PC-9 (cell line): ENCODE measurements at regions not wholly inside any gene's neighbourhood (a gene's known extent, or its start where the extent isn't known, plus 50 kb on each side); places are given as distances from the start of the nearest gene placed in this dataset.

Experiments used
- BruUV-seq: library from RNA; stranded (reverse); fragments of 400-500 nt; replicated peaks from 2 replicates; lab custom pipeline; 2021; lab: Mats Ljungman, UMichigan
- CTCF ChIA-PET: fragments of 300-600 bp; sonication (Branson Sonifier 250); formaldehyde crosslinking; loops from one replicate; lab custom pipeline; 2022; ENCODE audit warnings: antibody characterized with exemption; lab: Charles Lee
- POLR2A ChIA-PET: fragments of 300-600 bp; sonication (Branson Sonifier 250); formaldehyde crosslinking; loops from one replicate; lab custom pipeline; 2022; ENCODE audit warnings: antibody characterized with exemption; ENCODE audit not compliant: unreplicated experiment; lab: Charles Lee
- DNase-seq, 2 experiments: peaks; one replicate each; pipeline versions ENCODE4 v3.0.0 to v3.0.0-alpha.2; 2015 to 2022; ENCODE audit warnings: mixed read lengths in 1 of 2
- H2AFZ ChIP-seq: fragments of 200-600 bp; sonication (generic); 2 replicates; pipeline ENCODE4 v1.8.1; 2017; ENCODE audit warnings: antibody characterized with exemption
- H3F3A ChIP-seq: fragments of 200-600 bp; sonication (generic); 2 replicates; pipeline ENCODE4 v1.8.1; 2017; ENCODE audit warnings: antibody characterized with exemption, mild to moderate bottlenecking, low read depth; ENCODE audit not compliant: insufficient read depth
- H3K27ac ChIP-seq: fragments of 200-600 bp; sonication (generic); 2 replicates; pipeline ENCODE4 v1.6.1; 2016; ENCODE audit warnings: mixed run types
- H3K27me3 ChIP-seq: fragments of 200-600 bp; sonication (generic); 2 replicates; pipeline ENCODE4 v1.6.1; 2016; ENCODE audit warnings: low read depth, mixed run types; ENCODE audit not compliant: insufficient read depth
- H3K36me3 ChIP-seq: fragments of 200-600 bp; sonication (generic); 2 replicates; pipeline ENCODE4 v1.6.1; 2016; ENCODE audit warnings: low read depth, mixed run types
- H3K4me1 ChIP-seq: fragments of 200-600 bp; sonication (generic); replicated peaks from 2 replicates; pipeline ENCODE4 v1.6.1; 2016; ENCODE audit warnings: mixed run types; ENCODE audit not compliant: insufficient read depth
- H3K4me2 ChIP-seq: fragments of 200-600 bp; sonication (generic); 2 replicates; pipeline ENCODE4 v1.6.1; 2017; ENCODE audit warnings: mixed run types
- H3K4me3 ChIP-seq: fragments of 200-600 bp; sonication (generic); 2 replicates; pipeline ENCODE4 v1.6.1; 2016; ENCODE audit warnings: mixed run types
- H3K79me2 ChIP-seq: fragments of 200-600 bp; sonication (generic); 2 replicates; pipeline ENCODE4 v1.6.1; 2017; ENCODE audit warnings: low read depth, mixed run types
- H3K9me2 ChIP-seq: fragments of 200-600 bp; sonication (generic); 2 replicates; pipeline ENCODE4 v1.8.1; 2017; ENCODE audit warnings: mild to moderate bottlenecking; ENCODE audit not compliant: insufficient read depth
- H3K9me3 ChIP-seq: fragments of 200-600 bp; sonication (generic); 2 replicates; pipeline ENCODE4 v1.8.1; 2016; ENCODE audit warnings: low read depth; ENCODE audit not compliant: insufficient read depth
- H4K20me1 ChIP-seq: fragments of 200-600 bp; sonication (generic); 2 replicates; pipeline ENCODE4 v1.8.1; 2017; ENCODE audit not compliant: insufficient read depth
- EZH2 ChIP-seq: fragments of 200-600 bp; sonication (generic); IDR thresholded peaks from 2 replicates; pipeline ENCODE4 v1.8.0; 2017; ENCODE audit warnings: antibody characterized with exemption, low read depth
- intact Hi-C: fragments of 100-400 bp; cut with micrococcal nuclease; formaldehyde crosslinking; loops from one replicate; pipeline ENCODE4 v1.10.0; 2022; ENCODE audit not compliant: unreplicated experiment
- TF ChIP-seq, protein P1 (sequence below): fragments of 200-600 bp; sonication (generic); conservative IDR thresholded peaks from 2 replicates; pipeline ENCODE4 v1.6.1; 2017; ENCODE audit warnings: mixed run types, antibody characterized with exemption, mild to moderate bottlenecking, moderate library complexity

DNA sequence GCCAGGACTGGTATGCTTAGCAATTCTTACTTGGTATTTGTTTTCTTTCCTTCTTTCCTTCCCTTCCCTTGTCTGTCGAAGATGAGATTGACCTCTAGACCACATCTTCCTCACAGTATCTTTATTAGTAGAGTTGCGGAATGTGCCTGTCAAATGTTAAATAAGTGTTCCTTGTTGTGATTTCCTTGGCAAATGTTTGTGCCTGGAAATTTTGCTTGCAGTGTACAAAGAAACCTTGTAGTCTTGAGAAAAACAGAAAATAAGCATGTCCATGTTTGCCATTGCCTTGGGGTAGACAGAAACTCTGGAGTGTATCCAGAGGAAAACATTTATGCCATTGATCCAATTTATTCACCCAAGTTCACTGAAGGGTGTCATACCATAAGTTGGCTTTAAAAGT lies 79.5 kb upstream of the ZNF385D start:
- no peaks in the 10 kb centered on the region for H3K9me3 ChIP-seq
- no peaks in the 10 kb centered on the region for H4K20me1 ChIP-seq
- intact Hi-C loops, result no loop called here
- H3K4me1 ChIP-seq, result no peaks in the 10 kb centered on the region
- H3K9me2 ChIP-seq, result no peaks in the 10 kb centered on the region
- no peaks in the 10 kb centered on the region for H3K36me3 ChIP-seq
- TF ChIP-seq, protein P1, sequence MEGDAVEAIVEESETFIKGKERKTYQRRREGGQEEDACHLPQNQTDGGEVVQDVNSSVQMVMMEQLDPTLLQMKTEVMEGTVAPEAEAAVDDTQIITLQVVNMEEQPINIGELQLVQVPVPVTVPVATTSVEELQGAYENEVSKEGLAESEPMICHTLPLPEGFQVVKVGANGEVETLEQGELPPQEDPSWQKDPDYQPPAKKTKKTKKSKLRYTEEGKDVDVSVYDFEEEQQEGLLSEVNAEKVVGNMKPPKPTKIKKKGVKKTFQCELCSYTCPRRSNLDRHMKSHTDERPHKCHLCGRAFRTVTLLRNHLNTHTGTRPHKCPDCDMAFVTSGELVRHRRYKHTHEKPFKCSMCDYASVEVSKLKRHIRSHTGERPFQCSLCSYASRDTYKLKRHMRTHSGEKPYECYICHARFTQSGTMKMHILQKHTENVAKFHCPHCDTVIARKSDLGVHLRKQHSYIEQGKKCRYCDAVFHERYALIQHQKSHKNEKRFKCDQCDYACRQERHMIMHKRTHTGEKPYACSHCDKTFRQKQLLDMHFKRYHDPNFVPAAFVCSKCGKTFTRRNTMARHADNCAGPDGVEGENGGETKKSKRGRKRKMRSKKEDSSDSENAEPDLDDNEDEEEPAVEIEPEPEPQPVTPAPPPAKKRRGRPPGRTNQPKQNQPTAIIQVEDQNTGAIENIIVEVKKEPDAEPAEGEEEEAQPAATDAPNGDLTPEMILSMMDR, result no peak
- no peak for TF ChIP-seq EZH2
- no peaks in the 10 kb centered on the region for H3K27me3 ChIP-seq
- H2AFZ ChIP-seq, result no peak overlapping the region
- H3K79me2 ChIP-seq, result no peaks in the 10 kb centered on the region
- DNase-seq, result no peak
- no peak overlapping the region for H3K4me2 ChIP-seq
- H3K4me3 ChIP-seq, result no peak overlapping the region
- no peak overlapping the region for H3K27ac ChIP-seq
- H3F3A ChIP-seq, result no peaks in the 10 kb centered on the region
- CTCF ChIA-PET, result no interaction called here
- no TSS peak for BruUV-seq
- POLR2A ChIA-PET, result no interaction called here

DNA sequence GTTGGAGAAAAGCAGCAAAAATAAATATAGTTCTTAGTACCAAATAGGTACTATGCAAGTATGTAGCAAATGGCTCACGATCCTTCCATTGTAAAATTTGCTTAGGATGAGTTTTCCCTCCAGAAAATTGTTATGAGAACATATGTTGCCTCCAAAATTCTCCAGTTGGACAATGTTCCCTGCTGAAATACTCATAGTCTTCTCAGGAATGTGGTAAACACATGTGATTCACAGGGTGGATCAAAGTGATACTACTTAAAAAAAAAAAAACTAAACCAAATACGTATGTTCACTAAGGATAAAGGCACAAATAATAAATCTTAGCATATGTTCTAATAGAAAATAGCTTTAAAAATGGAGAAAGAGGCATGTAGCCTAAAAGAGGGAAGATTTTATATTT lies 84.3 kb upstream of the ZNF385D start:
- Histone ChIP-seq H3K36me3 (no peaks in the 10 kb centered on the region), H3F3A (no peaks in the 10 kb centered on the region), H3K4me1 (no peaks in the 10 kb centered on the region), H3K4me2 (no peak overlapping the region), H3K4me3 (no peak overlapping the region), H3K79me2 (no peaks in the 10 kb centered on the region), H3K9me2 (no peaks in the 10 kb centered on the region), H3K27ac (no peak overlapping the region), H4K20me1 (no peaks in the 10 kb centered on the region), H3K9me3 (0 out of 2 replicates have a peak, but pooled peaks cover 4% of the 10 kb centered on the region), H3K27me3 (no peaks in the 10 kb centered on the region), H2AFZ (no peak overlapping the region)
- intact Hi-C loops, result no loop called here
- no peak for DNase-seq
- POLR2A ChIA-PET, result no interaction called here
- BruUV-seq, result no TSS peak
- CTCF ChIA-PET, result no interaction called here
- no peak for TF ChIP-seq EZH2
- TF ChIP-seq, protein P1, result no peak

DNA sequence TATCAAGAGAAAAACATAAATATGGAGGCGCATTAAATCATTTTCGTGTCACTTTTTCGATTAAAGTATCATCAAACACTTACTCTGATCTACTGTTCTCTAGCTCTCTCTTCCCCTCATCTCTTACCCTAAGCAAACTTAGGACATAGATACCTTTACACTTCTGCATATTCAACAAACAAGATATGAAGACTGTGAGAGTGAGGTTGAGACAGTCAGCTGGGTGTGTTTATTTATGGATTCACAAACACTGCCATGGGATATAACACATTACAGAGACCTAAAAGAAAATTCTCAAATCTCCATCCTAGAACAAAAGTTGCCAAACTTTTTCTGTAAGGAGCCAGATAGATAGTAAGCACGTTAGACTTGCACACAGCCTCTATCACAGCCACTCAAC lies 85.2 kb upstream of the ZNF385D start:
- ChIA-PET POLR2A (no interaction called here), CTCF (no interaction called here)
- Histone ChIP-seq H3K36me3 (no peaks in the 10 kb centered on the region), H3K79me2 (no peaks in the 10 kb centered on the region), H4K20me1 (no peaks in the 10 kb centered on the region), H3K4me1 (no peaks in the 10 kb centered on the region), H3K9me2 (no peaks in the 10 kb centered on the region), H3K4me2 (no peak overlapping the region), H2AFZ (no peak overlapping the region), H3F3A (no peaks in the 10 kb centered on the region), H3K27ac (no peak overlapping the region), H3K9me3 (0 out of 2 replicates have a peak, but pooled peaks cover 4% of the 10 kb centered on the region), H3K27me3 (no peaks in the 10 kb centered on the region), H3K4me3 (no peak overlapping the region)
- BruUV-seq, result no TSS peak
- intact Hi-C loops, result no loop called here
- no peak for TF ChIP-seq EZH2
- TF ChIP-seq, protein P1, result no peak
- no peak for DNase-seq
